B cell (primary cell): ENCODE measurements at regions not wholly inside any gene's neighbourhood (a gene's known extent, or its start where the extent isn't known, plus 50 kb on each side); places are given as distances from the start of the nearest gene placed in this dataset.
A peak's percentile ranks its signal among the peaks of the same experiment; 100 is the strongest.

Experiments used
- ATAC-seq: fragments of 200-7000 bp; cut with Tn5 transposase; one replicate; pipeline ENCODE4 v1.10.0; 2021; ENCODE audit warnings: low read depth, mild to moderate bottlenecking, moderate number of reproducible peaks, moderate library complexity
- CTCF ChIA-PET: fragments of 350-600 bp; sonication (Branson Sonifier 250); formaldehyde crosslinking; loops from one replicate; lab custom pipeline; 2021; ENCODE audit warnings: antibody characterized with exemption, inconsistent platforms; lab: Charles Lee
- POLR2A ChIA-PET: fragments of 350-600 bp; sonication (Branson Sonifier 250); formaldehyde crosslinking; loops from one replicate; lab custom pipeline; 2021; ENCODE audit warnings: antibody characterized with exemption; lab: Charles Lee
- DNase-seq: peaks from one replicate; pipeline ENCODE4 v3.0.0; 2013
- H2AFZ ChIP-seq: 2 replicates; pipeline ENCODE4 v1.6.1; 2012; ENCODE audit warnings: mild to moderate bottlenecking, low read depth, low read length; ENCODE audit not compliant: insufficient read depth, poor library complexity, severe bottlenecking
- H3K27ac ChIP-seq, 2 donors: 1 replicate in 1 of 2; 2 replicates in 1 of 2; pipeline ENCODE4 v1.5.1; 2012 to 2013; ENCODE audit warnings: low read length in 2 of 2, mild to moderate bottlenecking in 2 of 2, moderate library complexity in 1 of 2
- H3K27me3 ChIP-seq, 4 experiments: fragments of 200-600 bp in 1 of 4; sonication (generic) in 1 of 4; replicated peaks in 1 of 4; 1 replicate in 2 of 4; 2 replicates in 2 of 4; pipeline versions ENCODE4 v1.6.1 to v1.7.0; 2013 to 2016; ENCODE audit warnings: low read length in 3 of 4, mild to moderate bottlenecking in 2 of 4, mixed read lengths in 1 of 4, moderate library complexity in 1 of 4; ENCODE audit not compliant: insufficient read depth in 4 of 4, control insufficient read depth in 3 of 4; ENCODE audit errors: control extremely low read depth in 1 of 4
- H3K36me3 ChIP-seq, 2 experiments: replicated peaks in 1 of 2; 1 replicate in 1 of 2; 2 replicates in 1 of 2; pipeline versions ENCODE4 v1.6.1 to v1.7.1; 2013; ENCODE audit warnings: low read length in 1 of 2; ENCODE audit not compliant: insufficient read depth in 2 of 2, control insufficient read depth in 1 of 2; ENCODE audit errors: control extremely low read depth in 1 of 2, extremely low read depth in 1 of 2
- H3K4me1 ChIP-seq, 2 donors: fragments of 200-600 bp in 1 of 2; sonication (generic) in 1 of 2; 1 replicate in 1 of 2; 2 replicates in 1 of 2; pipeline versions ENCODE4 v1.5.1 to v1.6.1; 2013 to 2017; ENCODE audit warnings: low read length in 2 of 2; ENCODE audit not compliant: control insufficient read depth in 2 of 2, insufficient read depth in 2 of 2
- H3K4me2 ChIP-seq: replicated peaks from 2 replicates; pipeline ENCODE3; 2012; ENCODE audit warnings: mild to moderate bottlenecking, low read depth, low read length; ENCODE audit not compliant: poor library complexity, severe bottlenecking
- H3K4me3 ChIP-seq, 5 experiments: fragments of 200-600 bp in 1 of 5; sonication (generic) in 1 of 5; 1 replicate in 3 of 5; 2 replicates in 2 of 5; pipeline versions ENCODE4 v1.5.1 to v1.7.0; 2011 to 2016; ENCODE audit warnings: low read length in 4 of 5, mild to moderate bottlenecking in 4 of 5, low read depth in 2 of 5, control low read depth in 1 of 5, moderate library complexity in 1 of 5; ENCODE audit not compliant: insufficient read depth in 1 of 5; ENCODE audit errors: control extremely low read depth in 1 of 5, extremely low read depth in 1 of 5
- H3K79me2 ChIP-seq: fragments of 200-600 bp; sonication (generic); one replicate; pipeline ENCODE4 v1.6.0; 2016; ENCODE audit warnings: low read length; ENCODE audit not compliant: control insufficient read depth, insufficient read depth
- H3K9ac ChIP-seq: fragments of 200-600 bp; sonication (generic); 2 replicates; pipeline ENCODE4 v1.6.1; 2017; ENCODE audit warnings: mild to moderate bottlenecking, low read length, moderate library complexity
- H3K9me3 ChIP-seq, 3 donors: one replicate each; pipeline versions ENCODE4 v1.6.1 to v1.7.1; 2013; ENCODE audit warnings: low read length in 2 of 3; ENCODE audit not compliant: control insufficient read depth in 2 of 3, insufficient read depth in 1 of 3; ENCODE audit errors: control extremely low read depth in 1 of 3
- H4K20me1 ChIP-seq: 2 replicates; pipeline ENCODE4 v1.6.0; 2012; ENCODE audit warnings: mild to moderate bottlenecking, low read length; ENCODE audit not compliant: insufficient read depth, control insufficient read depth, poor library complexity, severe bottlenecking
- H3K27ac Mint-ChIP-seq: one replicate; pipeline ENCODE4 v1.8.0; 2021; ENCODE audit warnings: mixed read lengths
- H3K27me3 Mint-ChIP-seq: one replicate; pipeline ENCODE4 v1.8.0; 2021; ENCODE audit warnings: mixed read lengths
- H3K4me1 Mint-ChIP-seq: one replicate; pipeline ENCODE4 v1.8.0; 2021; ENCODE audit warnings: mixed read lengths
- H3K4me3 Mint-ChIP-seq: one replicate; pipeline ENCODE4 v1.8.0; 2021; ENCODE audit warnings: mixed read lengths
- H3K9me3 Mint-ChIP-seq: one replicate; pipeline ENCODE4 v1.8.0; 2022; ENCODE audit warnings: mixed read lengths; ENCODE audit not compliant: insufficient read depth
- EZH2 ChIP-seq: IDR thresholded peaks from 2 replicates; pipeline ENCODE4 v1.6.1; 2012; ENCODE audit warnings: borderline replicate concordance, low read depth, mild to moderate bottlenecking, moderate library complexity, low read length; ENCODE audit not compliant: insufficient read depth, poor library complexity, severe bottlenecking
- WGBS: methylation state at CpG from one replicate; pipeline ENCODE4 v1.1.5; 2013; ENCODE audit warnings: missing lambda C conversion rate; ENCODE audit not compliant: insufficient coverage; 5-methylcytosine and 5-hydroxymethylcytosine counted together
- intact Hi-C: fragments of 100-400 bp; cut with micrococcal nuclease; formaldehyde crosslinking; loops from one replicate; pipeline ENCODE4 v1.10.0; 2022
- TF ChIP-seq, protein P1 (sequence below): fragments of 200-600 bp; IDR thresholded peaks from one replicate; pipeline ENCODE4 v1.8.0; 2022; ENCODE audit warnings: antibody characterized with exemption, mild to moderate bottlenecking

DNA sequence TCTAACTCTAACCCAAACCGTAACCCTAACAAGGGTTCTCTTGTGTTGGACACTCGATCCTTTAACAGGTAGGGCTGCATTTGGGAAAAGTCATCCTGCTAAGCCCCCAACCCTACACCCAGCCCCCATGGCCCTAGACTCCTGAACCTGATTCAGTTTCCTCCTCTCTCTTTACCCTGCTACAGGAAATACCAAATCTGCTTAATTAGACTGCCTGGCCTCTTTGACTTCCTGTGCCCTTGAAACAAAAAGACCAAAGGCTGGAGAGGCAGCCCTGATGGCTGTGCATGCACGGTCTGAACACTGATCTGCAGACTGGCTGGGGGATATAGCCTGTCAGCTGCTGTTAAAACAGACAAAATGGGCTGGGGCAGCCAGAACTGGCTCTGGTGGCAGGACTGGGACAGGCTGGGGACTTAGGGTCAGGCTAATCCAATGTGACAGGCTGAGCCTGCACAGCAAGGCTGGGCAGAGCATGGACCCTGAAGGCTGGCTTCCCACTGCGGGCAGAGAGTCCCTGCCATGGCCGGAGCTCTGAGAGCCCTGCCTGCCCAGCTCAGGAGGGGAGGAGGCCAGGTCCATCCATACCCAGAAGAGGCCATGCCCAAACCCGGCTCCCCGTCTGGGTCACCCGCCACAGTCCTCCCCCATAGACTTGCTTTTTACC, 51.0 kb upstream of the MSMB start:
- Histone ChIP-seq H3K27ac (peak overlapping the region; percentile 25 to 72), H3K36me3 (no peaks in the 10 kb centered on the region), H3K27me3 (no peaks in the 10 kb centered on the region), H4K20me1 (no peaks in the 10 kb centered on the region), H3K79me2 (no peaks in the 10 kb centered on the region), H3K4me3 (peak overlapping the region in 1 of 5 experiments; percentile 39), H3K4me1 (peaks cover 52 to 61% of the 10 kb centered on the region in 2 donors), H3K9ac (peak overlapping the region; percentile 38), H3K4me2 (peak overlapping the region; percentile 68), H2AFZ (peak overlapping the region; percentile 69), H3K9me3 (no peaks in the 10 kb centered on the region)
- Mint-ChIP-seq H3K4me3 (peak overlapping the region; percentile 71), H3K27me3 (no peaks in the 10 kb centered on the region), H3K4me1 (peaks cover 22% of the 10 kb centered on the region), H3K27ac (peak overlapping the region; percentile 87), H3K9me3 (no peaks in the 10 kb centered on the region)
- ChIA-PET CTCF (no interaction called here), POLR2A (no interaction called here)
- DNase-seq = peak; percentile 29
- intact Hi-C loops = no loop called here
- 82% methylated on average over 8 of the region's 8 CpGs for WGBS
- no peak for TF ChIP-seq EZH2
- TF ChIP-seq, protein P1, sequence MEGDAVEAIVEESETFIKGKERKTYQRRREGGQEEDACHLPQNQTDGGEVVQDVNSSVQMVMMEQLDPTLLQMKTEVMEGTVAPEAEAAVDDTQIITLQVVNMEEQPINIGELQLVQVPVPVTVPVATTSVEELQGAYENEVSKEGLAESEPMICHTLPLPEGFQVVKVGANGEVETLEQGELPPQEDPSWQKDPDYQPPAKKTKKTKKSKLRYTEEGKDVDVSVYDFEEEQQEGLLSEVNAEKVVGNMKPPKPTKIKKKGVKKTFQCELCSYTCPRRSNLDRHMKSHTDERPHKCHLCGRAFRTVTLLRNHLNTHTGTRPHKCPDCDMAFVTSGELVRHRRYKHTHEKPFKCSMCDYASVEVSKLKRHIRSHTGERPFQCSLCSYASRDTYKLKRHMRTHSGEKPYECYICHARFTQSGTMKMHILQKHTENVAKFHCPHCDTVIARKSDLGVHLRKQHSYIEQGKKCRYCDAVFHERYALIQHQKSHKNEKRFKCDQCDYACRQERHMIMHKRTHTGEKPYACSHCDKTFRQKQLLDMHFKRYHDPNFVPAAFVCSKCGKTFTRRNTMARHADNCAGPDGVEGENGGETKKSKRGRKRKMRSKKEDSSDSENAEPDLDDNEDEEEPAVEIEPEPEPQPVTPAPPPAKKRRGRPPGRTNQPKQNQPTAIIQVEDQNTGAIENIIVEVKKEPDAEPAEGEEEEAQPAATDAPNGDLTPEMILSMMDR = no peak
- no peak for ATAC-seq

DNA sequence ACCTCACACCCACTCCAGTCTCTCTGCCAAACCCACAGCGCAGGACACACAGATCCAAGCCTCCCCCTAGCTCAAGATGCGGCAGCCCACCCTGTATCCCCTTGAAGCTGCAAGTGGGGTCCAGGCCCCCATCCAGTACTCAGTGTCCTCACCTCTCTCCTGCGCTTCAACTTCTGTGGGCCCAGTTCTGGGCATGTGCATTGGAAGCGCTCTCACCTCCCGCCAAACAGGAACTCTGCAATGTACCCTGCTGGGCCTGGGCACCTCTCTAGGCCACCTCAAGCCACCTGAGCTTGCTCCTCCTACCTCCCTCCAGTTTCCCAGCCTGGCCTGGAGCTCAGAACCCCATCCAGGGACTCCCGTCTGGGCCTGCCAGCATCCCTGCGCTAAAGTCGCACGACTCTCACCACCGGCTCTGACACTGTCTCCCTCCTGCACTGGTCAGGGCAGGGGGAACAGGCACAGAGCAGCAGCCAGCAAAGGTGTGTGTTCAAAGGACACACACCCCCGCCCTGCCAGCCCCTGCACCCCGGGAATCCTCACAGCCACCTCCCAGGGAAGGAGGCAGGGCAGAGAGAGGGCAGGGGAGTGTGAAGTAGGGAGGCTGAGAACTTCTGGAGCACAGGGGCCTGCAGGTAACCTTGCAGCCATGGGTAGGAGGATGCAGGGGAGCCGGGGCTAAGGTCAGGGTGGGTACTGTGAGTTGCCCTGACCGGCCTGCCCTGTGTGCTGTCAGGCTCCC, 51.7 kb upstream of the MSMB start:
- no peak for DNase-seq
- Mint-ChIP-seq H3K9me3 (no peaks in the 10 kb centered on the region), H3K27ac (peak overlapping the region; percentile 87), H3K4me3 (peak overlapping the region; percentile 29), H3K27me3 (no peaks in the 10 kb centered on the region), H3K4me1 (peaks cover 22% of the 10 kb centered on the region)
- peak overlapping the region; percentile 38 for H3K9ac ChIP-seq
- peaks cover 45 to 53% of the 10 kb centered on the region in 2 donors for H3K4me1 ChIP-seq
- H4K20me1 ChIP-seq = no peaks in the 10 kb centered on the region
- WGBS = 97% methylated on average over 14 of the region's 14 CpGs
- intact Hi-C loops = no loop called here
- peak overlapping the region; percentile 69 for H2AFZ ChIP-seq
- H3K36me3 ChIP-seq = no peaks in the 10 kb centered on the region
- H3K27me3 ChIP-seq = no peaks in the 10 kb centered on the region
- H3K4me2 ChIP-seq = peak overlapping the region; percentile 68
- ChIA-PET POLR2A (no interaction called here), CTCF (no interaction called here)
- no peaks in the 10 kb centered on the region for H3K9me3 ChIP-seq
- H3K4me3 ChIP-seq = no peak overlapping the region
- H3K27ac ChIP-seq = peak overlapping the region in 1 of 2 donors; percentile 72
- TF ChIP-seq EZH2 = no peak
- TF ChIP-seq, protein P1 = no peak
- no peak for ATAC-seq
- H3K79me2 ChIP-seq = no peaks in the 10 kb centered on the region
